ENCODE measurements at regions not wholly inside any gene's neighbourhood (a gene's known extent, or its start where the extent isn't known, plus 50 kb on each side); places are given as distances from the start of the nearest gene placed in this dataset.

DNA sequence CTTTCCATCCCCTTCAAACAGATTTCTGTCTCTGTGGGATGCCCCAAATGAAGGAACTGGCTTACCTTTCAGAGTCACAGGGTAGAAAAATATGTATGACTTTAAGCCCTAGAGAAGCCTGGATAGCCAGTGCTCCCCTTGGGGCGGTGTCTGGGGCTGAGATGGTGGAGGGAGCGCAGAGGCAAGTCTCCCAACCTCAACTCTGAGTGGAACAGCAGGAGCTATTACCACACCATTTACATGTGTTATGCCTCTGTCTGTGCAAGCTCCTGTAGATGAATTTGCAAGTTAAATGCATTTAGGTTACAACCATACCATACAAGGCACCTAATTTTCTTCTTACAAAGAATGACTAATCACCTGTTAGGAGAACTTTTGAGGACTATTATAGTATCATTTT, 50.4 kb upstream of the CLMN start:
- no TSS peak for BruUV-seq (replicated peaks)
- in situ Hi-C loops (cut with MboI): no loop called here
- CTCF ChIA-PET: no interaction called here

More for the DNA sequence above, 50.4 kb upstream of the CLMN start:
- Histone ChIP-seq H3K27me3 (replicated peaks in 1 of 2; ENCODE audit: control insufficient read depth in 2 of 2, insufficient read depth in 2 of 2, low read length in 1 of 2) (no peaks in the 10 kb centered on the region), H3K36me3 (ENCODE audit: control insufficient read depth in 2 of 2, insufficient read depth in 2 of 2, low read length in 1 of 2) (no peaks in the 10 kb centered on the region), H4K20me1 (ENCODE audit: control insufficient read depth, insufficient read depth) (no peaks in the 10 kb centered on the region), H3K27ac (ENCODE audit: control insufficient read depth, insufficient read depth) (no peak overlapping the region), H3K4me1 (ENCODE audit: control insufficient read depth, insufficient read depth, low read length) (no peaks in the 10 kb centered on the region), H3K4me2 (ENCODE audit: control insufficient read depth, insufficient read depth) (no peak overlapping the region), H2AFZ (ENCODE audit: control insufficient read depth, low read depth, low read length) (no peak overlapping the region), H3K4me3 (no peak overlapping the region), H3K9me3 (replicated peaks; ENCODE audit: control insufficient read depth, insufficient read depth, low read length) (no peaks in the 10 kb centered on the region), H3K9ac (ENCODE audit: control insufficient read depth, insufficient read depth, low read length) (no peak overlapping the region), H3K79me2 (ENCODE audit: control insufficient read depth, insufficient read depth, low read length) (no peaks in the 10 kb centered on the region)
- 9% methylated on average over 2 of the region's 2 CpGs for WGBS (ENCODE audit: insufficient coverage, insufficient replicate concordance, low lambda C conversion rate, missing lambda C conversion rate)
- ATAC-seq (no peak), DNase-seq (ENCODE audit: low read depth, low spot score) (no peak), FAIRE-seq (no peak)
- no peak for TF ChIP-seq TAF1 (IDR thresholded peaks at IDR 0.05; ENCODE audit: borderline replicate concordance, low read depth, low read length)
- TF ChIP-seq, protein P1, sequence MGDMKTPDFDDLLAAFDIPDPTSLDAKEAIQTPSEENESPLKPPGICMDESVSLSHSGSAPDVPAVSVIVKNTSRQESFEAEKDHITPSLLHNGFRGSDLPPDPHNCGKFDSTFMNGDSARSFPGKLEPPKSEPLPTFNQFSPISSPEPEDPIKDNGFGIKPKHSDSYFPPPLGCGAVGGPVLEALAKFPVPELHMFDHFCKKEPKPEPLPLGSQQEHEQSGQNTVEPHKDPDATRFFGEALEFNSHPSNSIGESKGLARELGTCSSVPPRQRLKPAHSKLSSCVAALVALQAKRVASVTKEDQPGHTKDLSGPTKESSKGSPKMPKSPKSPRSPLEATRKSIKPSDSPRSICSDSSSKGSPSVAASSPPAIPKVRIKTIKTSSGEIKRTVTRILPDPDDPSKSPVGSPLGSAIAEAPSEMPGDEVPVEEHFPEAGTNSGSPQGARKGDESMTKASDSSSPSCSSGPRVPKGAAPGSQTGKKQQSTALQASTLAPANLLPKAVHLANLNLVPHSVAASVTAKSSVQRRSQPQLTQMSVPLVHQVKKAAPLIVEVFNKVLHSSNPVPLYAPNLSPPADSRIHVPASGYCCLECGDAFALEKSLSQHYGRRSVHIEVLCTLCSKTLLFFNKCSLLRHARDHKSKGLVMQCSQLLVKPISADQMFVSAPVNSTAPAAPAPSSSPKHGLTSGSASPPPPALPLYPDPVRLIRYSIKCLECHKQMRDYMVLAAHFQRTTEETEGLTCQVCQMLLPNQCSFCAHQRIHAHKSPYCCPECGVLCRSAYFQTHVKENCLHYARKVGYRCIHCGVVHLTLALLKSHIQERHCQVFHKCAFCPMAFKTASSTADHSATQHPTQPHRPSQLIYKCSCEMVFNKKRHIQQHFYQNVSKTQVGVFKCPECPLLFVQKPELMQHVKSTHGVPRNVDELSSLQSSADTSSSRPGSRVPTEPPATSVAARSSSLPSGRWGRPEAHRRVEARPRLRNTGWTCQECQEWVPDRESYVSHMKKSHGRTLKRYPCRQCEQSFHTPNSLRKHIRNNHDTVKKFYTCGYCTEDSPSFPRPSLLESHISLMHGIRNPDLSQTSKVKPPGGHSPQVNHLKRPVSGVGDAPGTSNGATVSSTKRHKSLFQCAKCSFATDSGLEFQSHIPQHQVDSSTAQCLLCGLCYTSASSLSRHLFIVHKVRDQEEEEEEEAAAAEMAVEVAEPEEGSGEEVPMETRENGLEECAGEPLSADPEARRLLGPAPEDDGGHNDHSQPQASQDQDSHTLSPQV (IDR thresholded peaks at IDR 0.05): no peak
- no peak for TF ChIP-seq DPF2 (IDR thresholded peaks at IDR 0.05)
- TF ChIP-seq, protein P2, sequence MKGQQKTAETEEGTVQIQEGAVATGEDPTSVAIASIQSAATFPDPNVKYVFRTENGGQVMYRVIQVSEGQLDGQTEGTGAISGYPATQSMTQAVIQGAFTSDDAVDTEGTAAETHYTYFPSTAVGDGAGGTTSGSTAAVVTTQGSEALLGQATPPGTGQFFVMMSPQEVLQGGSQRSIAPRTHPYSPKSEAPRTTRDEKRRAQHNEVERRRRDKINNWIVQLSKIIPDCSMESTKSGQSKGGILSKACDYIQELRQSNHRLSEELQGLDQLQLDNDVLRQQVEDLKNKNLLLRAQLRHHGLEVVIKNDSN (IDR thresholded peaks at IDR 0.05; ENCODE audit: borderline replicate concordance, extremely low read length, insufficient read depth, low read depth, low read length): no peak
- TF ChIP-seq ZNF207 (IDR thresholded peaks at IDR 0.05; ENCODE audit: borderline replicate concordance): no peak
- TF ChIP-seq ESRRA (IDR thresholded peaks at IDR 0.05; ENCODE audit: low read length): no peak
- TF ChIP-seq, protein P3, sequence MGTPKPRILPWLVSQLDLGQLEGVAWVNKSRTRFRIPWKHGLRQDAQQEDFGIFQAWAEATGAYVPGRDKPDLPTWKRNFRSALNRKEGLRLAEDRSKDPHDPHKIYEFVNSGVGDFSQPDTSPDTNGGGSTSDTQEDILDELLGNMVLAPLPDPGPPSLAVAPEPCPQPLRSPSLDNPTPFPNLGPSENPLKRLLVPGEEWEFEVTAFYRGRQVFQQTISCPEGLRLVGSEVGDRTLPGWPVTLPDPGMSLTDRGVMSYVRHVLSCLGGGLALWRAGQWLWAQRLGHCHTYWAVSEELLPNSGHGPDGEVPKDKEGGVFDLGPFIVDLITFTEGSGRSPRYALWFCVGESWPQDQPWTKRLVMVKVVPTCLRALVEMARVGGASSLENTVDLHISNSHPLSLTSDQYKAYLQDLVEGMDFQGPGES (IDR thresholded peaks at IDR 0.05): no peak
- no peak for TF ChIP-seq SMAD5 (IDR thresholded peaks at IDR 0.05; ENCODE audit: low read depth)
- no peak for TF ChIP-seq CHD2 (IDR thresholded peaks at IDR 0.05; ENCODE audit: borderline replicate concordance, low read depth, low read length)
- no peak for TF ChIP-seq POLR2A (IDR thresholded peaks at IDR 0.05; ENCODE audit: low read depth, low read length)
- POLR2A ChIA-PET: no interaction called here
- SMC1A ChIA-PET (ENCODE audit: uncharacterized antibody, unreplicated experiment): no interaction called here
- RAD21 ChIA-PET (ENCODE audit: unreplicated experiment): no interaction called here
- intact Hi-C loops (cut with micrococcal nuclease; ENCODE audit: unreplicated experiment): no loop called here

Measured in GM12878 (cell line).